ENCODE measurements at regions not wholly inside any gene's neighbourhood (a gene's known extent, or its start where the extent isn't known, plus 50 kb on each side); places are given as distances from the start of the nearest gene placed in this dataset.

DNA sequence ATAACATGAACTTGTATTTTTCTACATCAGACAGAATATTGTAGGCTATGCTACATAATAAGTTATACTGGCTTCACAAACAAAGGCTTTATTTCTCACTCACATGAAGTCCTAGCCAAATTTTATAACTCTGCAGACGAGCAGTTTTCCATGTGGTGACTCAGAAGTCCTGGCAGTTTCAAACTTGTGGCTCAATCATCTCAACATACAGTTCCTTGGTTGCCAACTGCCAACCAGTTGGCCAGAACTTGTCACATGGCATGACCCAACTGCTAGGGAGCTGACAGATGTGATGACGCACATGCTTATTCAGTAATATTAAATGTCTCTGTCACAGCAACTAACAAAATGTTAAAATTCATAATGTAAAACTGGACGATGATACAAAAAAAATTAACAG, 63.8 kb upstream of the ZC3H15 start:
- TF ChIP-seq, protein P1, sequence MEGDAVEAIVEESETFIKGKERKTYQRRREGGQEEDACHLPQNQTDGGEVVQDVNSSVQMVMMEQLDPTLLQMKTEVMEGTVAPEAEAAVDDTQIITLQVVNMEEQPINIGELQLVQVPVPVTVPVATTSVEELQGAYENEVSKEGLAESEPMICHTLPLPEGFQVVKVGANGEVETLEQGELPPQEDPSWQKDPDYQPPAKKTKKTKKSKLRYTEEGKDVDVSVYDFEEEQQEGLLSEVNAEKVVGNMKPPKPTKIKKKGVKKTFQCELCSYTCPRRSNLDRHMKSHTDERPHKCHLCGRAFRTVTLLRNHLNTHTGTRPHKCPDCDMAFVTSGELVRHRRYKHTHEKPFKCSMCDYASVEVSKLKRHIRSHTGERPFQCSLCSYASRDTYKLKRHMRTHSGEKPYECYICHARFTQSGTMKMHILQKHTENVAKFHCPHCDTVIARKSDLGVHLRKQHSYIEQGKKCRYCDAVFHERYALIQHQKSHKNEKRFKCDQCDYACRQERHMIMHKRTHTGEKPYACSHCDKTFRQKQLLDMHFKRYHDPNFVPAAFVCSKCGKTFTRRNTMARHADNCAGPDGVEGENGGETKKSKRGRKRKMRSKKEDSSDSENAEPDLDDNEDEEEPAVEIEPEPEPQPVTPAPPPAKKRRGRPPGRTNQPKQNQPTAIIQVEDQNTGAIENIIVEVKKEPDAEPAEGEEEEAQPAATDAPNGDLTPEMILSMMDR (IDR thresholded peaks at IDR 0.05; ENCODE audit: low read depth, low read length) = no peak
- no peak for TF ChIP-seq POLR2A (IDR thresholded peaks at IDR 0.05; ENCODE audit: extremely low read depth, insufficient read length)
